GM19438 (cell line): ENCODE measurements at regions not wholly inside any gene's neighbourhood (a gene's known extent, or its start where the extent isn't known, plus 50 kb on each side); places are given as distances from the start of the nearest gene placed in this dataset.

Source experiments
- ATAC-seq: cut with Tn5 transposase; IDR thresholded peaks from one replicate; pipeline ENCODE4 v1.9.1; 2021; ENCODE audit warnings: low read depth; ENCODE audit not compliant: unreplicated experiment

DNA sequence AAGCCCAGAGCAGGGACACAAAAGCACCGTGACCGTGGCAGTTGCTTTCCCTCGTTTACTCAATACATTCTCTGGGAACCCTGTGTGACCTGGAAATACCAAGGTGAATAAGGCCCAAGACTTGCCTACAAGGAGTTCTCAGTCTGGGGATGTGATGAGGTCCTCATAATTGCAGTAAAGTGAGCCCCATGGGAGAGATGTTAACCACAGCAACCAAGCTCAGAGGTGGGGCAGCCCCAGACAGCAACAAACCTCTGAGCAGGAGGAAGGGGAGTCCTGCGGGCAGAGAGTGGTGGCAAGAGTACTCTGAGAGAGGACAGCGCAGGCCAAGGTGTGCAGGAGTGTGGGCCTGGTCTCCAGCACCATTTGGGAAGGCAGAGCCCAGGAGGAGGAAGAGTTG lies 91.6 kb downstream of the TTC32 start:
- no peak for ATAC-seq

DNA sequence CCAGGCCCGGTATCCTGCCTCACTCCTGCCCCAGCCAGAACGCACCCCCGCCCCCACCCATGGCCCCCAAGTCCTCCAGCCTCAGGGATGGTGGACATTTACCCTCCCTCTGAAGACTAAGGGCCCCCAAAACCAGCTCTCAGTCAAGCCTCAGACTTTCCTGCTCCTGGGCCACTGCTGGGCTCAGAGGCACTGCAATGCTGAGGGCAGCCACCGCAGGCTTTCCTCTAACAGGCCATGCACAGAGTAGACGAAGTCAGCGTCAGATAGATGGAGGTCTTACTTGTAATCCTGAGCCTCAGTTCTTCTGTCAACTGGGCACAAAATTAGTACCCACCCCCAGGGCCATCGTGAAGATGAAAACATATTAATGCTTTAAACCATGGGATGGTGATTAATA lies 92.6 kb downstream of the TTC32 start:
- ATAC-seq, result no peak

DNA sequence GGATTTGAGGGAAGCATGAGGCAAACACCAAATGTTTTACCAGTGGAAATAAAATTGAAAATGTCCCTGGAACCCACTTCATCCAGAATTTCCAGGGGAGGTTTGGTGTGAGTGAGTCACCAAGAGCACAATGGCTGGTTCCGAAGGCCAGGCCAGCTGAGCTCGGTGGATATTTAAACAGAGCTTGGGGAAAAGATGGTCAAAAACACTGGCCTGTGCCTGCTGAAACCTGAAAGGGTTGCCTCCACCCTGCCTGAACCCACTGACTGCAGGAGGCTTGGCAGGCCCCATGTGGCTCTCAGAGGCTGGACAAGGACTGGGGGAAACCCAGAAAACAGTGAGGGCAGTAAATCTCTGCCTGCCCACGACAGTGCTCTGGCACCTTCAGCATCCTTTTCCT lies 93.9 kb downstream of the TTC32 start:
- ATAC-seq, result no peak

DNA sequence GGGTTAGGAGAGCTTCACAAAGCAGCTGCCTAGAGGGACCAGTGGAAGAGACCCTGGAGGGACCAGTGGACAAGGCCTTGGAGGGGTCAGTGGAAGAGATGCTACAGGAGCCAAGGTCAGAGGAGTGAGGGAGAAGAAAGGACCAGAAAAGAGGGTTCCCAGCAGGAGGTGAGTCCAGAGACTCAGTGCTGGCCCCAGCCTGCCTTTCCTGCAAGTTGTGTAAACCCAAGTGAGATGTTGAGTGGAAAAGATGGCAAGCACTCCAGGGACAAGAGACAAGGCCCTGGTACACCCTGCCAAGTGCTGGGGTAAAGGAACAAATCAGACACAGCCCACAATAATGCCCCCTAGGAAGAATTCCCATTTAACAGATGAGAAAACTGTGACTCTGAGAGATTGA lies 94.4 kb downstream of the TTC32 start:
- no peak for ATAC-seq

DNA sequence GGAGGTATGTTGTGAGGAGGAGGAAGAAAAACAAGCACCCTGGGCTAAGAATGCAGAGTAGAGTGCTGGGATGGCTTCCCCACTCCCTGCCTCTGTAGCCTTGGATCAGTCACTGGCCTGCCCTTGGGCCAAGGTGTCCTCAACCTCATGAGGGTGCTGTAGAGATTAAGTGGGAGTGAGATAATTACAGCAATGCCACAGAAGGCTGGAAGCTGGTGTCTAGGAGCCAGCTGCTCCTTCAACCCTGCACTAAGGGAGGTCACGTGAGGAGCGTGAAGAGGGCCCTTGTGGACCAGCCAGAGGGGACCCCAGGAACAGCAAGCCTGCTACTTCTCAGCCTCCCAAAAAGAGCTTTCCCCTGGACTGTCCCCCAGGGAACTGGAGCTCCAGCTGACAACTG lies 95.2 kb downstream of the TTC32 start:
- ATAC-seq, result no peak

DNA sequence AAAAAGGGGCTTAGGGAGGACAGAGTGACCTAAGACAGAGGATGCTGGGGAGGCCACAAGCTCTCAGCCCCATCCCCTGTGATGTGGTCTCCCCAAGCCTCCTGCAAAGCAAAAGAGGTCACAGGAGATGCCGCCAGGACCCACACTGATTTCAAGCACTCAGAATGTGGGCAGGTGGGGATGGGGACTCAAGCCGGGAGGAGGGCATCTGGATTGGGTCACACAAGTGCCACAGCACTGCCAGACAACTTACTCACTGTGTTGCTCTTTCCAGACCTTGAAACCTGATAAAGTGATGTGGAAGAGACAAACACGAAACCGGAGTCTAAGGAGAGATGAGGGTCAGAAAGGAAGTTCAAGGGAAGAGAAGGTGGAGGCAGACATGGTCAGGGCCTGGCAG lies 95.7 kb downstream of the TTC32 start:
- no peak for ATAC-seq

DNA sequence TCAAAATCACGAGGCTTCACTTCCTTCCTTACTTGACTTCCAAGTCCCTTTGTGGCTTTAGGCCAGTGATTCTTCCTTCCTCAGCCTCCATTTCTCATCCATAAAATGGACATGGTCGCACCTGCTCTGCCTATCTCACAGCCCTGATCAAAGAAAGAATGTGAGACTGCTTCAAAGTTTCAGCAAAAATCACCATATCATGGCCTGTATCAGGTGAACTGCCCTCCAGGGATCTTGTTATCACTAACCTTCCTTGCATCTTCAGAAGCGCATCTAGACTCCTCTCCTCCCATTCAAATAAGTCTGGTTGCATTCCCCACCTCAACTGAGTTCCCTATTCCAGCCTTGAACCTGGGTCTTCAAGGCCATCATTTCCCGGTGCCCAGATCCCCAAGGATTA lies 96.5 kb downstream of the TTC32 start:
- ATAC-seq, result no peak

DNA sequence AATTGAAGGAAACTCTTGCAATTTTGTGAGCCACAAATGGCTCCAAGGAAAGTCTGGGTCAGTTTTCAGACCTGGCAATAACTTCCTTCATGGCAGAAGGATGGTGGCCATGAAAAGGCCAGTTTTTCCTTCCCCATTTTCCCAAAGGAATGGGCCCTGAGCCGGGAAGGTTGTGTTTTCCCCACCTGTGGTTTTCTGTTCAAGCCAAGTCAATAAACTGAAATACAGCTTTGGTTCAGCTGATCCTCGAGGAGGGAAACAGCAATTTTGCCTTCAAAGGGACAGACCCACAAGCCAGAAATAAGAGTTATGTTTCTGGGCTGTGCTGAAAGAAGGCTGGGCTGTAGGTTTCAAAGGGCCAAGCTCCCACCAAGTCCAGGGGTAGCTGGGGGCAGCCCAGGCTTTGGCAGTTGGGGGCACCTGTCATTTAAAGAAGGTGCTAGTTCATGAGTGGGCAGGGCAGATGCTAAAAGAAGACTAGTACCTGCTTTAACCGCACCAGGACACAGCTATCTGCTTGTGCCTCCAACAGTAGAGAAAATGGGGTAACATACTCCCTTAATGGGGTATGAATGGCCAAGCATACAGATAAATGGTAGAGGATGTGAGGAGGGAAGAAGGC lies 97.0 kb downstream of the TTC32 start:
- no peak for ATAC-seq

DNA sequence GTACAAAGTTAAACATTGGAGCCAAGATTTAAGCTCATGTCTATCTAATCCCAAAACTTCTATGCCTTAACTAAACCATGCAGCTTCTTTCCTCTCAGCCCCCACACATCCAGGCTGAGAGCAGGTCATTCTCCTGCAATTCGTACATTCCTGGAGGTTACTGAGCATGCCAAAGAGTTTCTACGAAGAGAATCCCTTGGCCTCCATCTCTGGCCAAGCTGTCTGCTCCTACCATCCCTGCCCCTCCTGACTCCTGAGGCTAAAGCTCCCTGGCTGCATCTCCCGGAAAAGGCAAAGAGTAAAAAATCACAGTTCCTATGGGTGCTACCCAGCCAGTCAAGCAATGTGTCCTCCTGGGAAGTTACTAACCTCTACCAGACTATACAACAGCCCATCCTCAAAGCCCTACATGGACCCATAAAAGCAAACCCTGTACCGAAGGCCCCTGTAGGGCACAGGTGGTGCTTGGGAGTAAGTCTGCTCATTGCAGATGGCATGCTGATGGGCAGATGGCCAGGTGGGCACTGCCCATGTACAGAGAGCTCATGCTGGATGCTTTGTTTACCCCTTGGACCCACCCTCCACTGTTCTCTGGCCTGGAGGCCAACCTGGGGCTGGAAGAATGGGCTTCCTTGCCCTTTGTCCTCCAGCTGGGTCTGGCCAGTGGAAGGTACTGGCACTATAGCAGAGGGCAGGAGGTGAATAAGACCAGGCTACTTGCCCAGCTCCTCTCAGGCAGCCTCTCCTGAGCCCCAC lies 99.5 kb downstream of the TTC32 start:
- ATAC-seq, result no peak

DNA sequence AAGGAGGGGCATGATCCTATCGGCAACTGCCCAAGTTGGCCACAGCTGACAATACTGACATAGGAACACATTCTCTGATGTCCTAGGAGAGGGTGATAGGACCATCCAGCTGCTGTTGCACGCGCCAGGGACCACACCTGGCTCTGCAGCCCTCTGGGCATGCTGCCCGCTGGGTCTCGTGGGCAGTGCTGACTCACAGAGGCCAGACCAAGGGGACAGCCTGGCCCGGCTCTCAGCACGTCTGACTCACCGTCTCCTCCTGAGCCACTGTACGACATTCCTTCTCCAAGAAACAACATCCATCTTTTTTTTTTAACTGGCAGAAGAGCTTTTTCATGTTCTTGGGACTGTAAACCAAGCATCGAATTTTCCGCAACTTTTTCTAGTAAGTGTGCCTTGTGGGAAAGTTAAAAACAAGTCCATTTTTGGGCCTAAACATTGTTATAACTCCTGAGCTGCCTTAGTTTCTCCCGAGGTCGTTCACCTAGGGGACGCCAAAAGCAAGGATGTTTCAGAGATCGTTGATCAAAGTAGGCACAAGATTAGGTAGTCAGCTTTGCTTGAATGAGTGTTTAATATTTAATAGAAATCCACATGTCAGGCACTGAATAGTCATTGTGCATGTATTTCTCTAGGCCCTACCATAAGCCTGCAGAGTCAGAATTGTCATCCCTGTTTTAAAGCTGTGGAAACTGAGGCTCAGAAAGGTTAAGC lies 100.3 kb downstream of the TTC32 start:
- no peak for ATAC-seq

DNA sequence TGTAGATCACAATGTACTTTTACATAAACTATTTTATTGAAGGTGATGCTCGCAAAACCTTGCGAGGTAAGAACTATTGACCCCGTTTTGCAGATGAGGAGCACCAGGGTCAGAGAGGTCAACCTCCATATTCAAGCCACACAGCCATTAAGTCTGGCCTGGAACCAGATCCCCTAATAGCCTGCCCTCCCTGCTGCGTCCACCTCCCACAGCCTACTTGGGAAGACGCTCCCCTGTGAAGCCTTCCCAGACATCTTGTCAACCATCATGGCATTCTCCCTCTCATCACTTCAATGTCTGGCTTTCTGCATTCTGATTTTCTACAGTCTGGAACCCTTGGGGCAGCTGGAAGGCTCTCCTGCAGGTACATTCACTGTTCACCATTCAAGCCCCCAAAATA lies 101.0 kb downstream of the TTC32 start:
- no peak for ATAC-seq

DNA sequence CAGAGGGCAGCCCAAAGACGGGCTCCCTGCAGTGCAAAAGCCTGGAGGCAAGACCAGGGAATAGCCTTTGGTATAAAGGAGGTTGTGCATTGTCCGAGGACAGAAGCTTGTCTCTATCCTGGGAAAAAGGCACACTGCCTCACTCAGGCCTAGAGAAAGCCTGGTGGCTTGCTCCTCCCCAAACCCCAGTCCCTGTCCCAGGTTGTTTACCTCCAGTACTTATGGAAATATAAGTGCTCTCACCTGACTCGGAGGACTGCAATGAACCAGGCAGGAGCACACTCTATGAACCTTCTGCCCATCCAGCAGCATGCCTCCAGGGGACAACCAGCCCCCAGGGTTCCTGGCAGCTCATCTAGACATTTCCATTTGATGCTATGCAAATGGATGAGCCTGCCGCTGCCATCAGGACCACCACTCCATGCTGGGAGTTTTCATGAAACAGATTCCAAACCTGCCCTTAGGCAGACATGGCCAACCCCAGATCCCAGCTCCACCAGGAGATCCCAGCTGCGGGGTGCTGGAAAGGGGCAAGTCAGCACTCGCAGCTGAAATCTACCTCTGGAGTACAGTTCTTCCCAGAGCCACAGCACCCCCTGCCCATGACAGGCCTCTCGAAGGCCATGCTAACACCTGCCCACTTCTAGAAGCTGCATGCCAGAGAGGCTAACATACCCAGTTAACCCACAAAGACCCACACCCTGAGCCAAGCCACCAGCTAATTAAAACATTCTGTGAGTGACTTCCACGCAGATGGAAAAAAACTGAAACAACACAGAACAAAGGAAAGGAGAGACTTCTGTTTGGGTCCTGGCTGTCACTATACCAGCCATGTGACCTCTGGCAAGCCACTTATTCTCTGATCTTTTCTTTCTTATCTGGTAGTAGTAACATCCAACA lies 101.7 kb downstream of the TTC32 start:
- no peak for ATAC-seq

DNA sequence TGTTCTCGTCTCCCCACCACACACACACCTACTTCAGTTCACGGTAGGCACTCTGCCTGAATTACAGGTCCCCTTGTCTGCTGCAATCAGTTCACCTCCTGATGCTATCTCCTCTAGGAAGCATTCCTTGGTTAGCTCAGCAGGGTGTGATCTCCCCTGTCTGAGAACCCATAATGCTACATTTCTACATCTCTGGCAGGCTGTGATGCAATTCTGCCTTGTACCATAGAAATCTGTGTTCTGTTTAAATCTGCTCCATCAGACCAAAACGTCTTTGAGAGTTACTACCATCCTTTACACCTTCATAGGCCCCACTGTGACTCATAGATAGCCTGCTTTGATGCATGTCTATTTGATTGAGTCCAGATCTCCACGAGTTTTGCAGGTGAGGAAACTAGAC lies 103.9 kb downstream of the TTC32 start:
- ATAC-seq, result no peak

DNA sequence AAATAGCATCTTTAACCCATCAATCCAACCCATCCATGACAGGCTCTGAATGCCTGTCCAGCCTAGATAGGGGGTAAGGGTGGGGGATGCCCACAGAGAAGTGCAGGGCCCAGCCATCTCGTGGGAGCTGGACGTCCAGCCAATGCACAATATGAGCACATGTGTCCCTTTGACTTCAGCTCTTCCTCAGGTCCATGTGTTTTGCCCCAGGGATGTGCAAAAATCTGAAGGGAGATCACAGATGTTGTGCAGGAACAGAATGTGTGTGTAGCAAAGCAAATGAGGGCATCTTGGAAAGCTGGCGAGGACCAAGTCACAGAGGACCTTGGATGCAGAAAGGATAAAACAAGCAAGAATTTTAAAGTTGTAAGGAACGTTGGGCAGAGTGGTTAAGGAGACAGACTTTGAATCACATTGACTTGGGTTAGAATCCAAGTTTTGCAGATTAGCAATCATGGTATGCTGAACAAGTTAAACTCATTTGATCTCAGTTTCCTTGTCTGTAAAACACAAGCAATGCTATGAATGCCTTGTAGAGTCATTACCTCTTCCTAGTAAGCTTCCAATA lies 104.5 kb downstream of the TTC32 start:
- ATAC-seq, result no peak

DNA sequence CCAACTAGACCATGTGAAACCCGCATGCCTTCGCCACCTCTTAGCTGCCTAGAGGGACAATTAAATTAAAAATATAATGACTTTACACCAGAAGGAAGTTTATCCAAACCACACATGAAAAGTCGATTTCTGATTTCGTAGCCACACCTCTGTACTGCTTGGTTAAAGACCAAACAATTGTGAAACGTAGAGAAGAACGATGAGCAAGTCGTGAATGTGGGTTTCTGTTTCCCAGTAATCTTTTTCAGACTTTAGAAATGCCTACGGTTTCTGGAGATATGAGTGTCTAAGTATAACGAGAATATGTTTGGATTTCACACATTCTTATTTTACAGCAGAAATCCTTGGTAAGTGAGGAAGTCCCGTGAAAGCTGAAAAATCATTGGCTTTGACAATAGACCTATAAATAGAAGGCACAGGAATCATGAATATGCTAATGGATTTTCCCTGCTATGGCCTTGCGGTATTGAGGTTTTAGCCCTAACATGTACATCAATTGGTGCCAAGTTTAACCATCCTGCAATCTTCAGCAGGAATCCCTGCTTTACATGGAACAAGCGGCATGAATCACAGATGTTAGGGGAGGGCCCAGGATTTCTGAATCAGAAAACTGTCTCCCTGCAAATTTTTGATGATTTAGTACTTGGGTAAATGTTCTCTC lies 105.6 kb downstream of the TTC32 start:
- ATAC-seq, result no peak

DNA sequence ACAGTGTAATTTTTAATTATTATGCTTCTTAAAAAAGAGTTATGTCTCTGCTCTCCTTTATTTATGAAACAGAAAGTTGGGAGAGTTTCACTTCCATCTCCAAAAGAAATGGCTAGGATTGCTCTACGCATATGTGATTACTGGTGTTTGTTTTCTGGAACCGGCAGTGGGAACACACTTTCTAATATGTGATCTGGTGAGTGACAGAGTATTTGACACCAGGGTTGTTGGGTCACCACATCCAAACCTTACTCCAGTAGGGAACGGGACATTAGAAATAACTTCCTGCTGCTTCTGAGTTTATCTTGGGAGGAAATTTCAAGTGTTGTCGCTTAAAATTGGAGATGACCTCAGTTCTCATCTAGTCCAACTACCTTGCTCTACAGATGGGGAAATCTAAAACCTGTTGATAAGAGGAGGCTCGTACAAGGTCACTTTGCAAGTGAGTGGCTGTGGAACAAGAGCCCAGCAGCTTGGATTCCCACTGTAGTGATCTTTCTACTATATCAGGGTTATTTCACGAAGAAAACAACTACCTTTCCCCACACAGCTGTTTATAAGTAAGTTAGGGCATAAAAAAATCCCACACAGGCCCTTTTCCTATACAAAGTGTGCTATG lies 108.5 kb downstream of the TTC32 start:
- no peak for ATAC-seq

DNA sequence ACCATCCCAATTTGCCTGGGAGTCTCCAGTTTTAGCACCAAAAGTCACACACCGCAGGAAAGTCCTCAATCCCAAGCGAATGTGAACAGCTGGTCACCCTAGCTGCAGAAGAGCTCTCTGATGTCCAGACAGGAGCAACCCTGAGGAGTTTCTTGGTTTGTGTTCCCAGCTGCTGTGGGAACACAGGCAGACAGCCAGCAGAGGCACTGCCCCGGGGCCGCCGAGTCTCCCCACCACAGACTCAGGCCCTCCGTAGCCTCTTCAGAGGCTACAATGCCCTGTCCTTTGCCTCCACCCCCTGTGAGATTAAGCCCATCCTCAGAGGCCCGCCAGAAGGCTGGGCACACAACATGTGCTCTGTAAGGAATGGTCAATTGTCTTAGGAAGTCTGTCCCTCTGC lies 111.5 kb downstream of the TTC32 start:
- ATAC-seq, result no peak

DNA sequence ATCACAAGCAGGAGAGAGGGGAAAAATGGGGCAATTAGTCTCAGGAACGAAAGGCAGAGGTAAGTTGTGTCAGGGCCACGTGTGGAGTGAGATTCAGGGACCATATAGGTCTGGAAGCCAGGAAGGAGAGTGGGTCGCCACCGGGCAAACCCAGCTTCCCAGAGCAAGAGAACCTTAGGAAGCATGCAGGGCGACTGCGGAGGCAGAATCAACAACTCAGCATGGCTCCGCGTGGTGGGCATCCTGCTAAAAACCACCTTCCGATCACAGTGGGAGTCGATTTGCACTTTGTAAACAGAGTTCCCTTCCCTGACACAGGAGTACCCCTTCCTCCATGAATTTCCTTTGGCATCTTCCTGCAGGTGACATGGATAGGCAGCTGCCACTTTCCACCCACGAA lies 114.6 kb downstream of the TTC32 start:
- ATAC-seq, result no peak

DNA sequence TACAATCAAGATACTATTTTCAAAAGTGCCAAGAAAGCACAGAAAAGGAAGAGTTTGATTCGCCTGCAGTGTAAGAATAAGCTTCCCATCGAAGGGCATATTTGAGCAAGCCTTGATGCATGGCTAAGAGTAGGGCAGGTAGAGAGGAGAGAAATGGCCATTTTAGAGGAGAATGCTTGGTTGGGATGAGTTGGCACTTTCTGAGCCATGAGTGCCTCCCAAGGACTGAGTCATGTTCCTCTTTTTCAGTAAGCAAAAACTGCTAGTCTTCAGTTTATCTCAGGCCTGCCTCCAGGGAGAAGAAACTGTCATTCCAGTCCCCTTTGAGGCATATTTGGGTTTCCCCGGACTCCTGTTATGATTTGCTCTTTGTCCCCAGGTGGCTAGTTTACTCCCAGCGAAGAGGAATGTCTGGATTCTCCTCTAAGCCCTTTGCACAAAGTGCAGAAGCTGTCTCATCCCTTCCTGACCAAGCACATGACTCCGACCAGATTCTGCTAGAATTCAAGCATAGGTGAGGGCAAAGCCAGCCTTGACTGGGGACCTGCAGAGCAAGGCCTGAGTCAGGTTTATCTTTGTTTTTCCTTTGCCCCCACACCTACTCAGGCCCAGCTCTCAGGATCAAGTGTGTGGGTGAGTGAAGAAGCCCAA lies 115.2 kb downstream of the TTC32 start:
- ATAC-seq, result no peak
